Mesothelial cell of epicardium (in vitro differentiated cells): ENCODE measurements at regions not wholly inside any gene's neighbourhood (a gene's known extent, or its start where the extent isn't known, plus 50 kb on each side); places are given as distances from the start of the nearest gene placed in this dataset.

Experiments used
- DNase-seq, 2 experiments: peaks; one replicate each; pipeline ENCODE4 v3.0.0; 2021; ENCODE audit warnings: low spot score in 2 of 2; ENCODE audit not compliant: unreplicated experiment in 2 of 2
- H3K27ac Mint-ChIP-seq: 2 replicates; pipeline ENCODE4 v1.8.0; 2021; ENCODE audit warnings: mixed read lengths
- H3K27me3 Mint-ChIP-seq: 2 replicates; pipeline ENCODE4 v1.8.0; 2021; ENCODE audit warnings: low read depth, mixed read lengths
- H3K36me3 Mint-ChIP-seq: 2 replicates; pipeline ENCODE4 v1.8.0; 2021; ENCODE audit warnings: mixed read lengths
- H3K4me1 Mint-ChIP-seq: 2 replicates; pipeline ENCODE4 v1.8.0; 2021; ENCODE audit warnings: mixed read lengths
- H3K4me3 Mint-ChIP-seq: 2 replicates; pipeline ENCODE4 v1.8.0; 2021; ENCODE audit warnings: mild to moderate bottlenecking, moderate library complexity, mixed read lengths
- H3K9me3 Mint-ChIP-seq: 2 replicates; pipeline ENCODE4 v1.8.0; 2021; ENCODE audit warnings: mixed read lengths
- TF ChIP-seq, protein P1 (sequence below): fragments of 200-600 bp; sonication (generic); IDR thresholded peaks from one replicate; pipeline ENCODE4 v1.5.0; 2021; ENCODE audit warnings: antibody characterized with exemption; ENCODE audit not compliant: unreplicated experiment

DNA sequence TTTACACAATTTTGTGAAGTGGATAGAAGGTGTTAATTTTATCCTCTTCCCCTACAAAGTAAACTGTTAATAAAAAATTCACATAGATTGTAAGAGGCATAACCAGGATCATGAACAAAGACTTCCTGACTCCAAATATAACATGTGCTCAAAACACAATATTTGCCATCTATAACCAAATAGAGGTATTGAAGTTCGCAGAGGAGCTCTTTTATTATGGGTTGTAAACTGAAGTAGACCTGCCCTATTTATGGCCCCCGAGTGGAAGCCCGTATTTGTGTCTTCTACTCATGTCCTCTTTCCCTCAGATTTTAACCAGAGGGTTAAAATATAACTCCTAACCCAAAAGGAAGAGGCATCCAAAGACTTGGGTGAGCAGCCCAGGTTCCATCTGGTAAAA is 285.6 kb upstream of the COL8A1 start:
- H3K4me3 Mint-ChIP-seq, result no peak overlapping the region

DNA sequence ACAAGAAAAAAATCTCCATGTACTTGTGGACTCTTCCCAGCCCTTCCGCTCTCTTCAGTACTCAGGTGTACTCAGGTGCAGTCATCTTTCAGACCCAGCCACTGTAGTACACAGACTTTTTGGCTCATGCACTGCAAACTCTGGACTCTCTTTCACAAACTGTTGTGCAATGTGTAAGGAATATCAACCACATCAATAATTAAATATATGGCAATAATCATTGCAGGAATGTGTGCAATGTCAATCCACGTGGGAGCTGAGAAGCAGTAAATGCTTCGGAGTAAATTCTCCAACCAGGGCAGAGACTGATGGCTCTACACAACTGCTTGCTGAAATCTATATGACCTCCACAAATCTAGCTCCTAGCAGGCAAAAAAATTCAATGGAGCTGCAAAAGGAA is 287.3 kb upstream of the COL8A1 start:
- no peaks in the 10 kb centered on the region for H3K4me1 Mint-ChIP-seq
- H3K4me3 Mint-ChIP-seq, result no peak overlapping the region
- no peaks in the 10 kb centered on the region for H3K36me3 Mint-ChIP-seq
- DNase-seq, result no peak
- H3K27ac Mint-ChIP-seq, result no peak overlapping the region
- TF ChIP-seq, protein P1, sequence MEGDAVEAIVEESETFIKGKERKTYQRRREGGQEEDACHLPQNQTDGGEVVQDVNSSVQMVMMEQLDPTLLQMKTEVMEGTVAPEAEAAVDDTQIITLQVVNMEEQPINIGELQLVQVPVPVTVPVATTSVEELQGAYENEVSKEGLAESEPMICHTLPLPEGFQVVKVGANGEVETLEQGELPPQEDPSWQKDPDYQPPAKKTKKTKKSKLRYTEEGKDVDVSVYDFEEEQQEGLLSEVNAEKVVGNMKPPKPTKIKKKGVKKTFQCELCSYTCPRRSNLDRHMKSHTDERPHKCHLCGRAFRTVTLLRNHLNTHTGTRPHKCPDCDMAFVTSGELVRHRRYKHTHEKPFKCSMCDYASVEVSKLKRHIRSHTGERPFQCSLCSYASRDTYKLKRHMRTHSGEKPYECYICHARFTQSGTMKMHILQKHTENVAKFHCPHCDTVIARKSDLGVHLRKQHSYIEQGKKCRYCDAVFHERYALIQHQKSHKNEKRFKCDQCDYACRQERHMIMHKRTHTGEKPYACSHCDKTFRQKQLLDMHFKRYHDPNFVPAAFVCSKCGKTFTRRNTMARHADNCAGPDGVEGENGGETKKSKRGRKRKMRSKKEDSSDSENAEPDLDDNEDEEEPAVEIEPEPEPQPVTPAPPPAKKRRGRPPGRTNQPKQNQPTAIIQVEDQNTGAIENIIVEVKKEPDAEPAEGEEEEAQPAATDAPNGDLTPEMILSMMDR, result no peak
- no peaks in the 10 kb centered on the region for H3K9me3 Mint-ChIP-seq
- H3K27me3 Mint-ChIP-seq, result peaks cover 6% of the 10 kb centered on the region

More for the DNA sequence above, 285.6 kb upstream of the COL8A1 start:
- Mint-ChIP-seq H3K27ac (no peak overlapping the region), H3K36me3 (no peaks in the 10 kb centered on the region), H3K4me1 (no peaks in the 10 kb centered on the region), H3K9me3 (no peaks in the 10 kb centered on the region), H3K27me3 (peaks cover 8% of the 10 kb centered on the region)
- TF ChIP-seq, protein P1, result no peak
- no peak for DNase-seq

DNA sequence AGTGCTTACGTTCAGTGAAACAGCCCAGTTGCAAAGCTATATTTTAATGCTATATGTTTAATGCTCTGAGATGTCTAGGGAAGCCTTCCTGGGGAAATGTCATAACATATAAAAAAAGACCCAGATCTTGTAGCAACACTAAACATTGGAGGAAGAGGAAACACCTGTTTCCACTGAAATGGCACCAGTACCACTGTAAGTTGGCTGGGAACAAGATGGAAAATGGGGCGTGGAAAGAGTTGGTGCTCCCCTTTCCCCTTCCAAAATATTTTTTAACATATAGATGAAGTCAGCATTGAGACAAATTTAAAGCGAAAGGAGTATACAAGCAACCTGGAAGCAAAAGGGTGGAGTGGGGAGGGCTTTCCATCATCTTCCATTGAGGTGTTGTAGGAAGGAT is 289.9 kb upstream of the COL8A1 start:
- Mint-ChIP-seq H3K36me3 (no peaks in the 10 kb centered on the region), H3K4me1 (no peaks in the 10 kb centered on the region), H3K4me3 (no peak overlapping the region), H3K27me3 (peaks cover 6% of the 10 kb centered on the region), H3K9me3 (no peaks in the 10 kb centered on the region), H3K27ac (no peak overlapping the region)
- TF ChIP-seq, protein P1, result no peak
- DNase-seq, result no peak

DNA sequence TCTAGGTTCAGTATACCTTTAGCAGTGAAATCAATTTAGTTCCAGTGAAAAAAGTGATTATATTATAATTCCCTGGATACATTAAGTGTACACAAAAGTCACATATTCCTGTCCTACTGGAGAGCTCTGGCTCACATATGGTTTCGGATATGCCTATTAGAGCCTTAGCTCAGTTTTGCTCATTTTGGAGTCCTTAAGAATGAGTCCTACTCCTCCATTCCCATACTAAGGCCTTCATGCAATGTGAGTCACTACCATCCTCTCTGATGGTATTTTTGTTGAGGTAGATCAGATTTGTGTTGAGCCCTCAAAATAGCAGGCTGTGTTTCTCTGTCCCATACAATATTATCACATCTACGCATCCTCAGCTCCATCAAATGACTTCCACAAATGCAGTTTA is 294.2 kb upstream of the COL8A1 start:
- Mint-ChIP-seq H3K36me3 (no peaks in the 10 kb centered on the region), H3K4me3 (no peak overlapping the region), H3K9me3 (no peaks in the 10 kb centered on the region), H3K27ac (no peak overlapping the region), H3K4me1 (no peaks in the 10 kb centered on the region), H3K27me3 (peaks cover 3% of the 10 kb centered on the region)
- DNase-seq, result no peak
- TF ChIP-seq, protein P1, result no peak

DNA sequence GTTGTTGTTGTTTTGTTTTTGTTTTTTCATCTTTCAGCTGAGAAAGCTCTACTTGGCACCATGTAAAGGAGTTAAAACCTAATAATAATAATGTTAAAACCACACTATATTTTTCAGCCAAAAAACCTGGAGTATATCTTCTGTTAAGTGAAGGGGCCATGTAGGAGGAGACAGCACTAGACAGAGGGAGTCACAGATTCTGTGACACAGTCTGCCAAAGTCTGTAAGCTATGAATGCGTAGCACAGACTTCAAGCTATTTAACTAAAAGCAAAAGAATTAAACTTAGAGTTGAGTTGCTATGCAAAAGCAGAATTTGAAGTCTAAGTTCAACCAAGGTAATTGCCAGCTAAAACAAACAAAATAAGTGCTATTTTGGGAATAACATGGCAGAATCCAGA is 296.0 kb upstream of the COL8A1 start:
- Mint-ChIP-seq H3K27me3 (peaks cover under 1% of the 10 kb centered on the region), H3K9me3 (peaks cover 3% of the 10 kb centered on the region), H3K4me1 (no peaks in the 10 kb centered on the region), H3K4me3 (no peak overlapping the region), H3K27ac (no peak overlapping the region), H3K36me3 (no peaks in the 10 kb centered on the region)
- DNase-seq, result no peak
- TF ChIP-seq, protein P1, result no peak

DNA sequence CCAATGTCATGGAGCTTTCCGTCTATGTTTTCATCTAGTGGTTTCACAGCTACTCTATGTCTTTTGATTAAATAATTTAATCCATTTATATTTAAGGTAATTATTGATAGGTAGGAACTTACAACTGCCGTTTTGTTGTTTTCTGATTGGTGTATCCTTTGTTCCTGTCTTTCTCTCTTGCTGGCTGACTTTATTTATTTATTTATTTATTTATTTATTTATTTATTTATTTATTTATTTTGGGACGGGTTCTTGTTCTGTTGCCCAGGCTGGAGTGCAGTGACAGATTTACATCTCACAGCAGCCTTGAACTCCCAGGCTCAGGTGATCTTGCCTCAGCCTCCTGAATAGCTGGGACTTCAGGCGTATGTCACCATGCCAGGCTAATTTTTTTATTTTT is 299.2 kb upstream of the COL8A1 start:
- Mint-ChIP-seq H3K27ac (no peak overlapping the region), H3K4me3 (no peak overlapping the region), H3K36me3 (no peaks in the 10 kb centered on the region), H3K4me1 (no peaks in the 10 kb centered on the region), H3K9me3 (peaks cover 7% of the 10 kb centered on the region), H3K27me3 (peaks cover 11% of the 10 kb centered on the region)
- no peak for DNase-seq
- TF ChIP-seq, protein P1, result no peak
